ENCODE measurements at regions not wholly inside any gene's neighbourhood (a gene's known extent, or its start where the extent isn't known, plus 50 kb on each side); places are given as distances from the start of the nearest gene placed in this dataset.

- Mint-ChIP-seq H3K27ac (no peak overlapping the region), H3K27me3 (no peaks in the 10 kb centered on the region), H3K4me1 (no peaks in the 10 kb centered on the region), H3K9me3 (peaks cover 0 to 8% (median 2%) of the 10 kb centered on the region in 8 donors), H3K4me3 (no peak overlapping the region), H3K36me3 (no peaks in the 10 kb centered on the region)
- ChIA-PET CTCF (ENCODE audit: partially characterized antibody) (no interaction called here), POLR2A (ENCODE audit: partially characterized antibody) (no interaction called here)
- DNase-seq, result no peak
- intact Hi-C loops (cut with micrococcal nuclease), result no loop called here
- H3K27ac ChIP-seq (ENCODE audit: low read depth, low read length), result no peak overlapping the region
- H3K4me3 ChIP-seq (ENCODE audit: low read length in 2 of 2), result no peak overlapping the region
- no peaks in the 10 kb centered on the region for H3K36me3 ChIP-seq (ENCODE audit: insufficient read depth, low read length)
- H3K4me1 ChIP-seq (ENCODE audit: insufficient read depth, low read length), result no peaks in the 10 kb centered on the region
- no peaks in the 10 kb centered on the region for H3K9me3 ChIP-seq (ENCODE audit: control insufficient read depth in 1 of 2, low read length in 2 of 2)
- H3K27me3 ChIP-seq (ENCODE audit: insufficient read depth, low read length), result no peaks in the 10 kb centered on the region
These were observed 562.8 kb downstream of the BNC2 start for GRCh38 chr9:16307626-16308195.

- H3K4me3 Mint-ChIP-seq, result no peak overlapping the region
- H3K27me3 ChIP-seq (ENCODE audit: insufficient read depth, low read length), result no peaks in the 10 kb centered on the region
- no peaks in the 10 kb centered on the region for H3K36me3 Mint-ChIP-seq
- H3K9me3 Mint-ChIP-seq, result peaks cover 0 to 14% (median 2%) of the 10 kb centered on the region in 8 donors
- intact Hi-C loops (cut with micrococcal nuclease), result no loop called here
- H3K27ac ChIP-seq (ENCODE audit: low read depth, low read length), result no peak overlapping the region
- ChIA-PET POLR2A (ENCODE audit: partially characterized antibody) (no interaction called here), CTCF (ENCODE audit: partially characterized antibody) (no interaction called here)
- no peaks in the 10 kb centered on the region for H3K36me3 ChIP-seq (ENCODE audit: insufficient read depth, low read length)
- H3K9me3 ChIP-seq (ENCODE audit: control insufficient read depth in 1 of 2, low read length in 2 of 2), result no peaks in the 10 kb centered on the region
- no peak for DNase-seq
- no peak overlapping the region for H3K27ac Mint-ChIP-seq
- no peaks in the 10 kb centered on the region for H3K4me1 Mint-ChIP-seq
- no peaks in the 10 kb centered on the region for H3K4me1 ChIP-seq (ENCODE audit: insufficient read depth, low read length)
- no peaks in the 10 kb centered on the region for H3K27me3 Mint-ChIP-seq
- no peak overlapping the region for H3K4me3 ChIP-seq (ENCODE audit: low read length in 2 of 2)
These were observed 561.8 kb downstream of the BNC2 start for GRCh38 chr9:16308645-16309044.

- H3K36me3 Mint-ChIP-seq, result no peaks in the 10 kb centered on the region
These were observed 561.4 kb downstream of the BNC2 start for GRCh38 chr9:16309082-16309468.

GRCh38 chr9:16309469-16310271 is 560.8 kb downstream of the BNC2 start:
- no peaks in the 10 kb centered on the region for H3K36me3 Mint-ChIP-seq
- Histone ChIP-seq H3K27me3 (ENCODE audit: insufficient read depth, low read length) (no peaks in the 10 kb centered on the region), H3K9me3 (ENCODE audit: control insufficient read depth in 1 of 2, low read length in 2 of 2) (no peaks in the 10 kb centered on the region), H3K4me1 (ENCODE audit: insufficient read depth, low read length) (no peaks in the 10 kb centered on the region), H3K36me3 (ENCODE audit: insufficient read depth, low read length) (no peaks in the 10 kb centered on the region), H3K27ac (ENCODE audit: low read depth, low read length) (no peak overlapping the region), H3K4me3 (ENCODE audit: low read length in 2 of 2) (no peak overlapping the region)
- H3K9me3 Mint-ChIP-seq, result peaks cover 0 to 11% (median 1%) of the 10 kb centered on the region in 8 donors
- no peak overlapping the region for H3K27ac Mint-ChIP-seq
- DNase-seq, result no peak
- intact Hi-C loops (cut with micrococcal nuclease), result no loop called here
- ChIA-PET POLR2A (ENCODE audit: partially characterized antibody) (no interaction called here), CTCF (ENCODE audit: partially characterized antibody) (interaction anchor here (1.3 kb wide), 1 partner anchor 14 kb away, joined by 3 read pairs; no protein-coding TSS in a partner anchor)
- H3K27me3 Mint-ChIP-seq, result no peaks in the 10 kb centered on the region
- H3K4me3 Mint-ChIP-seq, result no peak overlapping the region
- H3K4me1 Mint-ChIP-seq, result no peaks in the 10 kb centered on the region

More at GRCh38 chr9:16309082-16309468, 561.4 kb downstream of the BNC2 start:
- Histone ChIP-seq H3K27me3 (ENCODE audit: insufficient read depth, low read length) (no peaks in the 10 kb centered on the region), H3K9me3 (ENCODE audit: control insufficient read depth in 1 of 2, low read length in 2 of 2) (no peaks in the 10 kb centered on the region), H3K27ac (ENCODE audit: low read depth, low read length) (no peak overlapping the region), H3K4me3 (ENCODE audit: low read length in 2 of 2) (no peak overlapping the region), H3K36me3 (ENCODE audit: insufficient read depth, low read length) (no peaks in the 10 kb centered on the region), H3K4me1 (ENCODE audit: insufficient read depth, low read length) (no peaks in the 10 kb centered on the region)
- Mint-ChIP-seq H3K27me3 (no peaks in the 10 kb centered on the region), H3K27ac (no peak overlapping the region), H3K4me3 (no peak overlapping the region), H3K4me1 (no peaks in the 10 kb centered on the region), H3K9me3 (peaks cover 0 to 11% (median 2%) of the 10 kb centered on the region in 8 donors)
- ChIA-PET CTCF (ENCODE audit: partially characterized antibody) (no interaction called here), POLR2A (ENCODE audit: partially characterized antibody) (no interaction called here)
- intact Hi-C loops (cut with micrococcal nuclease), result no loop called here
- no peak for DNase-seq

GRCh38 chr9:16310278-16311110 is 560.0 kb downstream of the BNC2 start:
- intact Hi-C loops (cut with micrococcal nuclease), result no loop called here
- Histone ChIP-seq H3K27me3 (ENCODE audit: insufficient read depth, low read length) (no peaks in the 10 kb centered on the region), H3K36me3 (ENCODE audit: insufficient read depth, low read length) (no peaks in the 10 kb centered on the region), H3K4me3 (ENCODE audit: low read length in 2 of 2) (no peak overlapping the region), H3K27ac (ENCODE audit: low read depth, low read length) (no peak overlapping the region), H3K9me3 (ENCODE audit: control insufficient read depth in 1 of 2, low read length in 2 of 2) (no peaks in the 10 kb centered on the region), H3K4me1 (ENCODE audit: insufficient read depth, low read length) (no peaks in the 10 kb centered on the region)
- ChIA-PET POLR2A (ENCODE audit: partially characterized antibody) (no interaction called here), CTCF (ENCODE audit: partially characterized antibody) (interaction anchor here (1.3 kb wide), 1 partner anchor 14 kb away, joined by 3 read pairs; no protein-coding TSS in a partner anchor)
- Mint-ChIP-seq H3K36me3 (no peaks in the 10 kb centered on the region), H3K4me1 (no peaks in the 10 kb centered on the region), H3K4me3 (no peak overlapping the region), H3K9me3 (peaks cover 0 to 11% (median under 1%) of the 10 kb centered on the region in 8 donors), H3K27ac (no peak overlapping the region), H3K27me3 (no peaks in the 10 kb centered on the region)
- no peak for DNase-seq

GRCh38 chr9:16312116-16312515 is 558.4 kb downstream of the BNC2 start:
- ChIA-PET POLR2A (ENCODE audit: partially characterized antibody) (no interaction called here), CTCF (ENCODE audit: partially characterized antibody) (no interaction called here)
- Histone ChIP-seq H3K27ac (ENCODE audit: low read depth, low read length) (no peak overlapping the region), H3K36me3 (ENCODE audit: insufficient read depth, low read length) (no peaks in the 10 kb centered on the region), H3K4me1 (ENCODE audit: insufficient read depth, low read length) (no peaks in the 10 kb centered on the region), H3K27me3 (ENCODE audit: insufficient read depth, low read length) (no peaks in the 10 kb centered on the region), H3K4me3 (ENCODE audit: low read length in 2 of 2) (no peak overlapping the region), H3K9me3 (ENCODE audit: control insufficient read depth in 1 of 2, low read length in 2 of 2) (no peaks in the 10 kb centered on the region)
- Mint-ChIP-seq H3K9me3 (peaks cover 0 to 11% (median 0%) of the 10 kb centered on the region in 8 donors), H3K27ac (no peak overlapping the region), H3K4me3 (no peak overlapping the region), H3K27me3 (no peaks in the 10 kb centered on the region), H3K4me1 (no peaks in the 10 kb centered on the region), H3K36me3 (no peaks in the 10 kb centered on the region)
- intact Hi-C loops (cut with micrococcal nuclease), result no loop called here
- DNase-seq, result no peak

- ChIA-PET POLR2A (ENCODE audit: partially characterized antibody) (no interaction called here), CTCF (ENCODE audit: partially characterized antibody) (no interaction called here)
- no peaks in the 10 kb centered on the region for H3K4me1 ChIP-seq (ENCODE audit: insufficient read depth, low read length)
- H3K36me3 ChIP-seq (ENCODE audit: insufficient read depth, low read length), result no peaks in the 10 kb centered on the region
- no peaks in the 10 kb centered on the region for H3K9me3 ChIP-seq (ENCODE audit: control insufficient read depth in 1 of 2, low read length in 2 of 2)
- no peak overlapping the region for H3K27ac Mint-ChIP-seq
- H3K9me3 Mint-ChIP-seq, result peaks cover 0 to 11% (median 0%) of the 10 kb centered on the region in 8 donors
- intact Hi-C loops (cut with micrococcal nuclease), result no loop called here
- no peaks in the 10 kb centered on the region for H3K36me3 Mint-ChIP-seq
- H3K27me3 Mint-ChIP-seq, result no peaks in the 10 kb centered on the region
- H3K4me3 Mint-ChIP-seq, result no peak overlapping the region
- no peak overlapping the region for H3K4me3 ChIP-seq (ENCODE audit: low read length in 2 of 2)
- H3K27me3 ChIP-seq (ENCODE audit: insufficient read depth, low read length), result no peaks in the 10 kb centered on the region
- DNase-seq, result no peak
- no peaks in the 10 kb centered on the region for H3K4me1 Mint-ChIP-seq
- H3K27ac ChIP-seq (ENCODE audit: low read depth, low read length), result no peak overlapping the region
These were observed 557.4 kb downstream of the BNC2 start for GRCh38 chr9:16312962-16313546.
